CD14-positive monocyte (primary cell): ENCODE measurements at regions not wholly inside any gene's neighbourhood (a gene's known extent, or its start where the extent isn't known, plus 50 kb on each side); places are given as distances from the start of the nearest gene placed in this dataset.
A peak's percentile ranks its signal among the peaks of the same experiment; 100 is the strongest.

ENCODE experiments used
- DNase-seq, 3 donors: peaks; one replicate each; pipeline ENCODE4 v3.0.0-alpha.2; 2011 to 2022
- H2AFZ ChIP-seq: 2 replicates; pipeline ENCODE4 v1.6.0; 2012; ENCODE audit warnings: mild to moderate bottlenecking, low read depth, low read length, inconsistent platforms; ENCODE audit not compliant: insufficient read depth, poor library complexity, severe bottlenecking
- H3K27ac ChIP-seq, 2 donors: 1 replicate in 1 of 2; 2 replicates in 1 of 2; pipeline ENCODE4 v1.5.1; 2012 to 2013; ENCODE audit warnings: low read length in 2 of 2, control low read depth in 1 of 2, inconsistent platforms in 1 of 2, low read depth in 1 of 2, mild to moderate bottlenecking in 1 of 2
- H3K27me3 ChIP-seq, 2 donors: one replicate each; pipeline versions ENCODE4 v1.6.0 to v1.6.1; 2011 to 2013; ENCODE audit warnings: low read length in 2 of 2; ENCODE audit not compliant: control insufficient read depth in 2 of 2, insufficient read depth in 2 of 2
- H3K36me3 ChIP-seq, 2 donors: replicated peaks in 1 of 2; 1 replicate in 1 of 2; 2 replicates in 1 of 2; pipeline versions ENCODE4 v1.5.1 to v1.6.1; 2012 to 2013; ENCODE audit warnings: low read length in 2 of 2, control low read depth in 1 of 2, inconsistent platforms in 1 of 2, mild to moderate bottlenecking in 1 of 2; ENCODE audit not compliant: insufficient read depth in 2 of 2, control insufficient read depth in 1 of 2
- H3K4me1 ChIP-seq, 2 donors: 1 replicate in 1 of 2; 2 replicates in 1 of 2; pipeline versions ENCODE4 v1.5.1 to v1.6.1; 2012 to 2013; ENCODE audit warnings: low read length in 2 of 2, control low read depth in 1 of 2, inconsistent platforms in 1 of 2, mild to moderate bottlenecking in 1 of 2, moderate library complexity in 1 of 2; ENCODE audit not compliant: insufficient read depth in 2 of 2, control insufficient read depth in 1 of 2
- H3K4me2 ChIP-seq: replicated peaks from 2 replicates; pipeline ENCODE3; 2012; ENCODE audit warnings: low read length, moderate library complexity, mild to moderate bottlenecking; ENCODE audit not compliant: poor library complexity, severe bottlenecking; ENCODE audit errors: extremely low read depth
- H3K4me3 ChIP-seq, 3 experiments: fragments of 200-600 bp in 1 of 3; sonication (generic) in 1 of 3; replicated peaks in 1 of 3; 1 replicate in 2 of 3; 2 replicates in 1 of 3; pipeline ENCODE4 v1.5.1; 2011 to 2013; ENCODE audit warnings: low read length in 3 of 3, mild to moderate bottlenecking in 3 of 3, control low read depth in 2 of 3, low read depth in 2 of 3, inconsistent platforms in 1 of 3, moderate library complexity in 1 of 3
- H3K79me2 ChIP-seq: 2 replicates; pipeline ENCODE4 v1.6.0; 2012; ENCODE audit warnings: mild to moderate bottlenecking, control low read depth, inconsistent platforms, low read length, moderate library complexity; ENCODE audit not compliant: insufficient read depth
- H3K9ac ChIP-seq: 2 replicates; pipeline ENCODE4 v1.6.0; 2017; ENCODE audit warnings: low read length, mild to moderate bottlenecking; ENCODE audit not compliant: insufficient read depth, poor library complexity, severe bottlenecking
- H3K9me3 ChIP-seq, 2 donors: replicated peaks in 1 of 2; 1 replicate in 1 of 2; 2 replicates in 1 of 2; pipeline versions ENCODE4 v1.5.1 to v1.6.1; 2012 to 2013; ENCODE audit warnings: low read length in 2 of 2, control low read depth in 1 of 2; ENCODE audit not compliant: control insufficient read depth in 1 of 2, insufficient read depth in 1 of 2
- H4K20me1 ChIP-seq: 2 replicates; pipeline ENCODE4 v1.6.0; 2012; ENCODE audit warnings: mild to moderate bottlenecking, low read length, control low read depth, moderate library complexity; ENCODE audit not compliant: insufficient read depth
- H3K27ac Mint-ChIP-seq, 7 donors: one replicate each; pipeline ENCODE4 v1.8.0; 2020; ENCODE audit warnings: mild to moderate bottlenecking in 7 of 7, mixed read lengths in 7 of 7, moderate library complexity in 6 of 7, inconsistent platforms in 2 of 7
- H3K27me3 Mint-ChIP-seq, 3 donors: one replicate each; pipeline ENCODE4 v1.8.0; 2021 to 2022; ENCODE audit warnings: low read depth in 3 of 3, mild to moderate bottlenecking in 3 of 3, mixed read lengths in 3 of 3, moderate library complexity in 3 of 3, inconsistent platforms in 1 of 3
- H3K36me3 Mint-ChIP-seq, 2 donors: one replicate each; pipeline ENCODE4 v1.8.0; 2020; ENCODE audit warnings: mixed read lengths in 2 of 2, inconsistent platforms in 1 of 2, mild to moderate bottlenecking in 1 of 2
- H3K4me1 Mint-ChIP-seq: one replicate; pipeline ENCODE4 v1.8.0; 2020; ENCODE audit warnings: mild to moderate bottlenecking, mixed read lengths
- H3K4me3 Mint-ChIP-seq, 2 donors: one replicate each; pipeline ENCODE4 v1.8.0; 2020; ENCODE audit warnings: mild to moderate bottlenecking in 2 of 2, mixed read lengths in 2 of 2, moderate library complexity in 1 of 2
- H3K9me3 Mint-ChIP-seq, 7 donors: one replicate each; pipeline ENCODE4 v1.8.0; 2020 to 2022; ENCODE audit warnings: mixed read lengths in 7 of 7, mild to moderate bottlenecking in 6 of 7, moderate library complexity in 6 of 7, inconsistent platforms in 2 of 7
- CTCF ChIP-seq: fragments of 200-600 bp; IDR thresholded peaks from one replicate; pipeline ENCODE4 v1.8.0; 2022; ENCODE audit warnings: antibody characterized with exemption, mild to moderate bottlenecking
- WGBS: methylation state at CpG from one replicate; pipeline ENCODE4 v1.1.5; 2013; ENCODE audit warnings: missing lambda C conversion rate; ENCODE audit not compliant: insufficient coverage; 5-methylcytosine and 5-hydroxymethylcytosine counted together
- intact Hi-C, 2 donors: fragments of 100-400 bp; cut with micrococcal nuclease; formaldehyde crosslinking; loops; one replicate each; pipeline versions ENCODE4 v1.15.0 to v1.15.1; 2023

- Histone ChIP-seq H2AFZ (no peak overlapping the region), H3K79me2 (no peaks in the 10 kb centered on the region), H3K36me3 (peaks cover 30 to 51% of the 10 kb centered on the region in 2 donors), H3K27me3 (no peaks in the 10 kb centered on the region), H3K4me2 (no peak overlapping the region), H3K27ac (no peak overlapping the region), H3K9ac (no peak overlapping the region), H4K20me1 (no peaks in the 10 kb centered on the region), H3K4me1 (no peaks in the 10 kb centered on the region), H3K9me3 (no peaks in the 10 kb centered on the region), H3K4me3 (no peak overlapping the region)
- 100% methylated on average over 2 of the region's 7 CpGs for WGBS
- Mint-ChIP-seq H3K27me3 (peaks cover 0 to 1% (median 0%) of the 10 kb centered on the region in 3 donors), H3K27ac (peak overlapping the region in 3 of 7 donors; percentile 7 to 40 (median 36)), H3K9me3 (peaks cover 0 to 9% (median 5%) of the 10 kb centered on the region in 7 donors), H3K36me3 (peaks cover 75 to 77% of the 10 kb centered on the region in 2 donors), H3K4me3 (no peak overlapping the region), H3K4me1 (peaks cover 2% of the 10 kb centered on the region)
- no peak for TF ChIP-seq CTCF
- intact Hi-C loops, result no loop called here
- no peak for DNase-seq
Observed at GRCh38 chr14:71675126-71675899, 256.9 kb upstream of the RGS6 start.

GRCh38 chr14:71675900-71676287, 256.3 kb upstream of the RGS6 start:
- H3K27ac ChIP-seq, result no peak overlapping the region
- intact Hi-C loops, result no loop called here
- no peak overlapping the region for H3K4me2 ChIP-seq
- H3K79me2 ChIP-seq, result no peaks in the 10 kb centered on the region
- Mint-ChIP-seq H3K27me3 (peaks cover 0 to 1% (median 0%) of the 10 kb centered on the region in 3 donors), H3K36me3 (peaks cover 72 to 76% of the 10 kb centered on the region in 2 donors), H3K4me1 (peaks cover 2% of the 10 kb centered on the region), H3K9me3 (peaks cover 0 to 9% (median 5%) of the 10 kb centered on the region in 7 donors), H3K27ac (no peak overlapping the region), H3K4me3 (no peak overlapping the region)
- no peak overlapping the region for H2AFZ ChIP-seq
- H3K36me3 ChIP-seq, result peaks cover 30 to 46% of the 10 kb centered on the region in 2 donors
- TF ChIP-seq CTCF, result no peak
- no CpG with 5 or more reads among the region's 5 CpGs for WGBS
- no peaks in the 10 kb centered on the region for H3K27me3 ChIP-seq
- DNase-seq, result no peak
- H4K20me1 ChIP-seq, result no peaks in the 10 kb centered on the region
- no peaks in the 10 kb centered on the region for H3K9me3 ChIP-seq
- H3K4me3 ChIP-seq, result no peak overlapping the region
- H3K9ac ChIP-seq, result no peak overlapping the region
- H3K4me1 ChIP-seq, result no peaks in the 10 kb centered on the region
